ENCODE measurements at regions not wholly inside any gene's neighbourhood (a gene's known extent, or its start where the extent isn't known, plus 50 kb on each side); places are given as distances from the start of the nearest gene placed in this dataset.
"Not testable (repeated sequence)": the region's sequence is repeated elsewhere in the genome, so short reads cannot be mapped to it uniquely, and the experiment has no call there.

- POLR2A ChIA-PET = no interaction called here
- Mint-ChIP-seq H3K9me3 (ENCODE audit: insufficient read depth) (peaks cover under 1% of the 10 kb centered on the region), H3K27ac (no peak overlapping the region), H3K36me3 (ENCODE audit: low read depth) (no peaks in the 10 kb centered on the region), H3K4me3 (no peak overlapping the region), H3K4me1 (ENCODE audit: low read depth) (no peaks in the 10 kb centered on the region), H3K27me3 (ENCODE audit: low read depth) (no peaks in the 10 kb centered on the region)
- no peak for DNase-seq
- CTCF ChIA-PET = no interaction called here
- ATAC-seq = no peak
Observed at GRCh38 chrX:145881175-145881995, 63.8 kb downstream of the SLITRK2 start.

GRCh38 chrX:145886469-145886868 is 68.8 kb downstream of the SLITRK2 start:
- ATAC-seq = no peak
- no peaks in the 10 kb centered on the region for H3K4me1 Mint-ChIP-seq (ENCODE audit: low read depth)
- ChIA-PET CTCF (no interaction called here), POLR2A (no interaction called here)
- peaks cover 9% of the 10 kb centered on the region for H3K9me3 Mint-ChIP-seq (ENCODE audit: insufficient read depth)
- H3K36me3 Mint-ChIP-seq (ENCODE audit: low read depth) = no peaks in the 10 kb centered on the region
- no peak for DNase-seq
- no peak overlapping the region for H3K4me3 Mint-ChIP-seq
- no peak overlapping the region for H3K27ac Mint-ChIP-seq
- H3K27me3 Mint-ChIP-seq (ENCODE audit: low read depth) = no peaks in the 10 kb centered on the region

DNA sequence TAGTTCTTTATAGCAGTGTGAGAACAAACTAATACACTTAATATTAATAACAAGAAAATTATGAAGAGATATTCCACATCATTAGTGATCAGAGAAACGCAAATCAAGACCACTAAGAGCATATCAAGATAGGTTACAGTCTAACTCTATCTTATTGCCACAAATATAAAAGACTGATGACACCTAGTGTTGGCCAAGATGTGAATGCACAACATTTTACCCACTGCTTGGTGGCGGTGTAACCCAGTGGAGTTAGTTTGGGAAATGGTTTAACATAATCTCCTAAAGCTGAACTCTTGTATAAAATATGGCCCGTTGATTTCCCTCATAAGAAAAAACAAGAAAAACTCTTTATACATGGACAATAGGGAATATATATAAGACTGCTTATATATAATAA is 92.4 kb downstream of the SLITRK2 start:
- no peaks in the 10 kb centered on the region for H3K36me3 Mint-ChIP-seq (ENCODE audit: low read depth)
- ChIA-PET POLR2A (no interaction called here), CTCF (no interaction called here)
- no peak for DNase-seq
- no peak for ATAC-seq
- no peaks in the 10 kb centered on the region for H3K27me3 Mint-ChIP-seq (ENCODE audit: low read depth)
- no peaks in the 10 kb centered on the region for H3K9me3 Mint-ChIP-seq (ENCODE audit: insufficient read depth)
- no peaks in the 10 kb centered on the region for H3K4me1 Mint-ChIP-seq (ENCODE audit: low read depth)
- no peak overlapping the region for H3K27ac Mint-ChIP-seq
- H3K4me3 Mint-ChIP-seq = no peak overlapping the region

- ChIA-PET CTCF (no interaction called here), POLR2A (no interaction called here)
- no peaks in the 10 kb centered on the region for H3K27me3 Mint-ChIP-seq (ENCODE audit: low read depth)
- no peaks in the 10 kb centered on the region for H3K36me3 Mint-ChIP-seq (ENCODE audit: low read depth)
- no peak overlapping the region for H3K27ac Mint-ChIP-seq
- no peak for ATAC-seq
- H3K4me3 Mint-ChIP-seq = no peak overlapping the region
- H3K4me1 Mint-ChIP-seq (ENCODE audit: low read depth) = no peaks in the 10 kb centered on the region
- no peak for DNase-seq
- H3K9me3 Mint-ChIP-seq (ENCODE audit: insufficient read depth) = peaks cover 7% of the 10 kb centered on the region
Observed at GRCh38 chrX:145919400-145919799, 101.8 kb downstream of the SLITRK2 start.

GRCh38 chrX:145923376-145923775 is 105.7 kb downstream of the SLITRK2 start:
- Mint-ChIP-seq H3K9me3 (ENCODE audit: insufficient read depth) (peaks cover 5% of the 10 kb centered on the region), H3K36me3 (ENCODE audit: low read depth) (no peaks in the 10 kb centered on the region), H3K4me1 (ENCODE audit: low read depth) (no peaks in the 10 kb centered on the region), H3K4me3 (no peak overlapping the region), H3K27ac (no peak overlapping the region), H3K27me3 (ENCODE audit: low read depth) (no peaks in the 10 kb centered on the region)
- DNase-seq = no peak
- ChIA-PET POLR2A (no interaction called here), CTCF (no interaction called here)
- no peak for ATAC-seq

DNA sequence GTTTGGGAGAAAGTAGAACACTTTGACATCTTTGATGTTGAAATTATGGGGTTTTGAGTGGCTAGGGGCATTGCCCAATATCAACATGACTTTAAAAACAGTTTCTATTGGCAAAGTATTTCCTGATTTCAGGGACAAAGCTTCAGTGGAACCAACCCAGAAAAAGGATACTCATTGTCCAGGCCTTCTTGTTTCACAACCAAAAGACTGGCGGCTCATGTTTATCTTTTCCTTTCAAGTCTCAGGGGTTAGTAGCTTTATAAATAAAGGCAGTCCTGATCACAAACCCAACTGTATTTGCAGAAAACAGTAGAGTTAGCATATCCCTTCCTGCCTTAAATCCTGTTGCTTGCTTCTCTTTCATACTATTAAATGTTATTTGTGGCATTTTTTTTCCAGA is 119.1 kb downstream of the SLITRK2 start:
- no peak for ATAC-seq
- ChIA-PET CTCF (no interaction called here), POLR2A (interaction anchor here (0.6 kb wide), 1 partner anchor 27 kb away, joined by 4 read pairs; no protein-coding TSS in a partner anchor)
- Mint-ChIP-seq H3K27me3 (ENCODE audit: low read depth) (no peaks in the 10 kb centered on the region), H3K4me1 (ENCODE audit: low read depth) (no peaks in the 10 kb centered on the region), H3K9me3 (ENCODE audit: insufficient read depth) (no peaks in the 10 kb centered on the region), H3K36me3 (ENCODE audit: low read depth) (no peaks in the 10 kb centered on the region), H3K4me3 (no peak overlapping the region), H3K27ac (no peak overlapping the region)
- no peak for DNase-seq

GRCh38 chrX:145949056-145949455 is 131.4 kb downstream of the SLITRK2 start:
- Mint-ChIP-seq H3K36me3 (ENCODE audit: low read depth) (no peaks in the 10 kb centered on the region), H3K27ac (no peak overlapping the region), H3K9me3 (ENCODE audit: insufficient read depth) (no peaks in the 10 kb centered on the region), H3K27me3 (ENCODE audit: low read depth) (no peaks in the 10 kb centered on the region), H3K4me1 (ENCODE audit: low read depth) (no peaks in the 10 kb centered on the region), H3K4me3 (no peak overlapping the region)
- POLR2A ChIA-PET = no interaction called here
- DNase-seq (no peak), ATAC-seq (no peak)
- CTCF ChIA-PET = no interaction called here

- H3K27me3 Mint-ChIP-seq (ENCODE audit: low read depth) = no peaks in the 10 kb centered on the region
- no peaks in the 10 kb centered on the region for H3K4me1 Mint-ChIP-seq (ENCODE audit: low read depth)
- H3K27ac Mint-ChIP-seq = no peak overlapping the region
- ATAC-seq (no peak), DNase-seq (no peak)
- H3K36me3 Mint-ChIP-seq (ENCODE audit: low read depth) = no peaks in the 10 kb centered on the region
- no peak overlapping the region for H3K4me3 Mint-ChIP-seq
- peaks cover 4% of the 10 kb centered on the region for H3K9me3 Mint-ChIP-seq (ENCODE audit: insufficient read depth)
- ChIA-PET CTCF (no interaction called here), POLR2A (no interaction called here)
Observed at GRCh38 chrX:145953628-145954027, 136.0 kb downstream of the SLITRK2 start.

- DNase-seq (no peak), ATAC-seq (no peak)
- Mint-ChIP-seq H3K4me1 (ENCODE audit: low read depth) (no peaks in the 10 kb centered on the region), H3K4me3 (no peak overlapping the region), H3K9me3 (ENCODE audit: insufficient read depth) (no peaks in the 10 kb centered on the region), H3K36me3 (ENCODE audit: low read depth) (no peaks in the 10 kb centered on the region), H3K27me3 (ENCODE audit: low read depth) (no peaks in the 10 kb centered on the region), H3K27ac (no peak overlapping the region)
- CTCF ChIA-PET = no interaction called here
- POLR2A ChIA-PET = no interaction called here
Observed at GRCh38 chrX:145990051-145990450, 172.4 kb downstream of the SLITRK2 start.

DNA sequence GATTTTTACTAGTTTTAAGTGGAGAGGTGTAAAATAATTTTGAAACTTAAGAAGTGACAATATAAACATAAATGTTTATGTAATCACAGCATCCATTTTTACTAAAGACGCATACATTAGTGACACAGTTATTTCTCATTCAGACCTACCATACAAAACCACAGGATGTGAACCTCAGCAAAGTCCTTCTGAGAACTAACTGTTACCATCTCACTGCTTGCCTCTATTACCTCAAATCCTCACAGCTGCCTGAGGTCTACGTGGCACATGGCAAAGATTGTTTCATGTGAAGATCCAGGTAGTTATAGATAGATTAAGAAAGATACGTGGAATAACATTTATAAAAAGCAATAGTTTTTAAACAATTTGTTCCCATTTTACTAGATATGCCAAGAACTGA is 189.0 kb downstream of the SLITRK2 start:
- ATAC-seq = no peak
- no peak overlapping the region for H3K27ac Mint-ChIP-seq
- H3K4me3 Mint-ChIP-seq = no peak overlapping the region
- ChIA-PET POLR2A (no interaction called here), CTCF (no interaction called here)
- no peaks in the 10 kb centered on the region for H3K9me3 Mint-ChIP-seq (ENCODE audit: insufficient read depth)
- no peaks in the 10 kb centered on the region for H3K27me3 Mint-ChIP-seq (ENCODE audit: low read depth)
- no peaks in the 10 kb centered on the region for H3K4me1 Mint-ChIP-seq (ENCODE audit: low read depth)
- no peaks in the 10 kb centered on the region for H3K36me3 Mint-ChIP-seq (ENCODE audit: low read depth)
- no peak for DNase-seq

GRCh38 chrX:146036000-146036399 is 218.4 kb downstream of the SLITRK2 start:
- DNase-seq (no peak), ATAC-seq (no peak)
- H3K9me3 Mint-ChIP-seq (ENCODE audit: insufficient read depth) = no peaks in the 10 kb centered on the region
- POLR2A ChIA-PET = no interaction called here
- no peak overlapping the region for H3K27ac Mint-ChIP-seq
- no peaks in the 10 kb centered on the region for H3K36me3 Mint-ChIP-seq (ENCODE audit: low read depth)
- CTCF ChIA-PET = no interaction called here
- H3K4me3 Mint-ChIP-seq = no peak overlapping the region
- no peaks in the 10 kb centered on the region for H3K4me1 Mint-ChIP-seq (ENCODE audit: low read depth)
- no peaks in the 10 kb centered on the region for H3K27me3 Mint-ChIP-seq (ENCODE audit: low read depth)

DNA sequence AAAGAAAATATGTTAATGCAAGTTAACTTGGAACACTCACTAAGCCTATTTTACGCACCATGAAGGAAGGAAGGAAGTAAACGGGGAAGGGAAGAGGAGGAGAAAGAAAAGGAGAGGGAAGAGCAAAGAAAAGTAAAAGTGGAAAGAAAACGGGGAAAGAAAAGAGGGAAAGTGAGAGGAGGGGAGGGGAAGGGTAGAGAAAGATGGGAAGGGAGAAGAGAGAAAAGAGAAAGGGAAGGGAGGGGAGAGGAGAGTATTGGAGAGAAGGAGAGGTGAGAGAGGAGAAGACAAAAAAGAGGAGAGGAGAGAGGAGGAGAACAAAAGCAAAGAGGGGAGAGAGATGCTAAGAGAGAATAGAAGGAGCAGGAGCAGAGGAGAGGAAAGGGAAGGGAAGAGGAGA is 224.1 kb downstream of the SLITRK2 start:
- Mint-ChIP-seq H3K27ac (no peak overlapping the region), H3K9me3 (ENCODE audit: insufficient read depth) (no peaks in the 10 kb centered on the region), H3K4me3 (no peak overlapping the region), H3K27me3 (ENCODE audit: low read depth) (no peaks in the 10 kb centered on the region), H3K4me1 (ENCODE audit: low read depth) (no peaks in the 10 kb centered on the region), H3K36me3 (ENCODE audit: low read depth) (no peaks in the 10 kb centered on the region)
- ChIA-PET POLR2A (no interaction called here), CTCF (no interaction called here)
- ATAC-seq = no peak
- DNase-seq = no peak

GRCh38 chrX:146046011-146046715 is 228.5 kb downstream of the SLITRK2 start:
- ATAC-seq; H3K36me3 Mint-ChIP-seq (ENCODE audit: low read depth); DNase-seq; H3K27ac Mint-ChIP-seq; H3K4me3 Mint-ChIP-seq; H3K4me1 Mint-ChIP-seq (ENCODE audit: low read depth); CTCF ChIA-PET; H3K27me3 Mint-ChIP-seq (ENCODE audit: low read depth); POLR2A ChIA-PET; H3K9me3 Mint-ChIP-seq (ENCODE audit: insufficient read depth): not testable (repeated sequence)

All from activated CD8-positive, alpha-beta T cell treated with anti-CD3 and anti-CD28 coated beads, Interleukin-2, amount 10 ng/mL, durations not matched to agents 7 days and 5 days (primary cell).